HFF-Myc (cell line): ENCODE measurements at regions not wholly inside any gene's neighbourhood (a gene's known extent, or its start where the extent isn't known, plus 50 kb on each side); places are given as distances from the start of the nearest gene placed in this dataset.

Experiments used
- DNase-seq: peaks from one replicate; pipeline ENCODE4 v3.0.0-alpha.2; 2011; ENCODE audit warnings: low read depth; ENCODE audit errors: extremely low read depth
- H3K4me3 ChIP-seq: replicated peaks from 2 replicates; pipeline ENCODE4 v1.5.1; 2011; ENCODE audit warnings: low read depth, mild to moderate bottlenecking, control low read depth, low read length
- CTCF ChIP-seq: IDR thresholded peaks from 2 replicates; pipeline ENCODE4 v1.5.1; 2012; ENCODE audit warnings: mild to moderate bottlenecking, low read depth, low read length, control low read depth; ENCODE audit errors: missing control alignments

GRCh38 chr7:19062216-19062615, 55.2 kb downstream of the TWIST1 start:
- H3K4me3 ChIP-seq = no peak overlapping the region
- TF ChIP-seq CTCF = no peak
- no peak for DNase-seq

DNA sequence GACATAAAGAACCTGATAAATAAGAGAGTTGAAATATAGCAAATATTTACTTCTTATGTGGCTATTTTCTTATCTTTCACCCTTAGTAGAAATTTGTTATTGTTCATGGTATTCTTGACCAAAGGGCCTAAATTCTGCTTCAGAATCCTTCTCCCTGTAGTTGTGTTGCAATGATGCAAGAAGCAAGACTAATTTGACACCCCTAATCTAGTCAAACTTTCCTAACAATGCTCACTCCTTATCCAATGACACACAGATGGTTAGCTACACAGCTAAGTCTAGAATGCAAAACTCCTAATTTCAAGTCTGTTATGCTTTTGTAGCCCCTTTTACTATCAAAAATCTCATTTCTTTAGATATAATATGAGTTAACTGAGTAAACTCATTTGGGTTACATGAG, 56.1 kb downstream of the TWIST1 start:
- no peak for DNase-seq
- H3K4me3 ChIP-seq = no peak overlapping the region
- no peak for TF ChIP-seq CTCF

DNA sequence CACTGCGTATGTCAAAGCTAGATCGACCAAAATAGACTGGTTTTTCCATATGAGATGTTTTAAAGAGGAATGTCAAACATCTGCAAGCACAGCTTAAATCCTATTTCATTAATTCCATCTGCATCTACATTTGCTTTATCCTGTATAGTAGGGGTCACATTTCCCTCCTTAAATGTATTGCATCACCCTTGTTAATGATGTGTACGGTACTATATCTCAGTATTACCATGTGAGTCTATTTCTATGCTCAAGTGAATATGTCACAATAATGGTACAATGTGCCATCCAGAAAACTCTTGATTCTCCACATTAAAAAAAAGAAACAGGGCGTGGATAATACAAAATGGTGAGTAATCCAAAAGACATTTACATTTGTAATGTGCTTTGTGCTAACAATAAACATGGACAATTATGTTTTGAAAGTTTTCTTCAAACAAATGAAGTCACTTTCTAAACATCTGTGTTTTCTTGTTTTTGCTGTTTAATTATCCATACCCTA, 56.6 kb downstream of the TWIST1 start:
- peak; percentile 72 for DNase-seq
- H3K4me3 ChIP-seq = no peak overlapping the region
- TF ChIP-seq CTCF = no peak

DNA sequence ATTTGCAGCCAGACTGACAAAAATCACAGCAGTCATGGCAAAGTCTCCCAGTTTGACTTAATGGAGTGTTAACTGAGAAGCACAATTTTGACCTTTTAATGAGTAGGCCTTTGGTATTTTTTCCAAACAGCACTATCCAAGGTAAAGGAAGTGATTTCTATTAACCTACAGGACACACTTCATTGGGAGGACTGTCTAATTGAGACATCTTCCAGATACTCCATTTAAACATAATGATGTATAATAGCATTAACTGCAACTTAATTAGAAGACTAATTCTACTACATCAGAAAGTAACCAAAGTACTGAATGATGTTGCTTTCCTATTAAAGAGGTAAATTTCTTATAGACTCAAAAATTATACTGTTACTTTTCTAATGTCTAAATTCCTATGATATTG, 61.1 kb downstream of the TWIST1 start:
- no peak for TF ChIP-seq CTCF
- no peak overlapping the region for H3K4me3 ChIP-seq
- DNase-seq = no peak
